ENCODE measurements at regions not wholly inside any gene's neighbourhood (a gene's known extent, or its start where the extent isn't known, plus 50 kb on each side); places are given as distances from the start of the nearest gene placed in this dataset.

- Histone ChIP-seq H3K9me3 (ENCODE audit: low read length) (no peaks in the 10 kb centered on the region), H3K79me2 (ENCODE audit: insufficient read depth, low read depth, low read length) (no peaks in the 10 kb centered on the region), H3K9me2 (ENCODE audit: insufficient read depth, low read length) (no peaks in the 10 kb centered on the region), H3K4me2 (ENCODE audit: low read length) (no peak overlapping the region), H3K4me1 (ENCODE audit: insufficient read depth, low read length, poor library complexity, severe bottlenecking) (no peaks in the 10 kb centered on the region), H3K36me3 (ENCODE audit: insufficient read depth, low read length) (no peaks in the 10 kb centered on the region), H3K27ac (ENCODE audit: low read depth, low read length, poor library complexity, severe bottlenecking) (no peak overlapping the region), H3K4me3 (ENCODE audit: low read depth, low read length, poor library complexity, severe bottlenecking) (no peak overlapping the region), H4K20me1 (ENCODE audit: insufficient read depth, low read length) (no peaks in the 10 kb centered on the region; the same call in 1 of the 2 replicates), H2AFZ (ENCODE audit: low read length) (no peak overlapping the region)
- intact Hi-C loops (cut with micrococcal nuclease; ENCODE audit: unreplicated experiment) = no loop called here
- DNase-seq (ENCODE audit: low spot score) = no peak
- TF ChIP-seq CTCF (conservative IDR thresholded peaks at IDR 0.05; ENCODE audit: low read length) (no peak), EZH2phosphoT487 (IDR thresholded peaks at IDR 0.05; ENCODE audit: borderline replicate concordance, low read depth, low read length) (no peak)
- ChIA-PET CTCF (ENCODE audit: unreplicated experiment) (no interaction called here), POLR2A (no interaction called here)
- BruUV-seq (replicated peaks) = no TSS peak
These were observed 416.0 kb downstream of the MAN2A1 start for GRCh38 chr5:110105692-110106091.

- Histone ChIP-seq H3K36me3 (ENCODE audit: insufficient read depth, low read length) (no peaks in the 10 kb centered on the region), H4K20me1 (ENCODE audit: insufficient read depth, low read length) (no peaks in the 10 kb centered on the region; the same call in 1 of the 2 replicates), H3K9me3 (ENCODE audit: low read length) (no peaks in the 10 kb centered on the region), H3K4me1 (ENCODE audit: insufficient read depth, low read length, poor library complexity, severe bottlenecking) (no peaks in the 10 kb centered on the region), H3K27ac (ENCODE audit: low read depth, low read length, poor library complexity, severe bottlenecking) (no peak overlapping the region), H3K9me2 (ENCODE audit: insufficient read depth, low read length) (no peaks in the 10 kb centered on the region), H3K4me2 (ENCODE audit: low read length) (no peak overlapping the region), H3K4me3 (ENCODE audit: low read depth, low read length, poor library complexity, severe bottlenecking) (no peak overlapping the region), H3K79me2 (ENCODE audit: insufficient read depth, low read depth, low read length) (no peaks in the 10 kb centered on the region), H2AFZ (ENCODE audit: low read length) (no peak overlapping the region)
- POLR2A ChIA-PET = no interaction called here
- intact Hi-C loops (cut with micrococcal nuclease; ENCODE audit: unreplicated experiment) = no loop called here
- BruUV-seq (replicated peaks) = no TSS peak
- CTCF ChIA-PET (ENCODE audit: unreplicated experiment) = no interaction called here
- no peak for TF ChIP-seq EZH2phosphoT487 (IDR thresholded peaks at IDR 0.05; ENCODE audit: borderline replicate concordance, low read depth, low read length)
- TF ChIP-seq CTCF (conservative IDR thresholded peaks at IDR 0.05; ENCODE audit: low read length) = no peak
- no peak for DNase-seq (ENCODE audit: low spot score)
These were observed 417.0 kb downstream of the MAN2A1 start for GRCh38 chr5:110106750-110107149.

GRCh38 chr5:110108520-110108919 lies 418.8 kb downstream of the MAN2A1 start:
- ChIA-PET CTCF (ENCODE audit: unreplicated experiment) (no interaction called here), POLR2A (interaction anchor here (0.7 to 1.1 kb wide), 4 partner anchors 33 to 1599 kb away, joined by 3 to 5 read pairs (median 3); no protein-coding TSS in a partner anchor)
- Histone ChIP-seq H3K4me1 (ENCODE audit: insufficient read depth, low read length, poor library complexity, severe bottlenecking) (no peaks in the 10 kb centered on the region), H3K4me2 (ENCODE audit: low read length) (no peak overlapping the region), H3K27ac (ENCODE audit: low read depth, low read length, poor library complexity, severe bottlenecking) (no peak overlapping the region), H3K4me3 (ENCODE audit: low read depth, low read length, poor library complexity, severe bottlenecking) (no peak overlapping the region), H2AFZ (ENCODE audit: low read length) (no peak overlapping the region), H3K9me2 (ENCODE audit: insufficient read depth, low read length) (no peaks in the 10 kb centered on the region), H4K20me1 (ENCODE audit: insufficient read depth, low read length) (no peaks in the 10 kb centered on the region; the same call in 1 of the 2 replicates), H3K79me2 (ENCODE audit: insufficient read depth, low read depth, low read length) (no peaks in the 10 kb centered on the region), H3K36me3 (ENCODE audit: insufficient read depth, low read length) (no peaks in the 10 kb centered on the region), H3K9me3 (ENCODE audit: low read length) (no peaks in the 10 kb centered on the region)
- no peak for DNase-seq (ENCODE audit: low spot score)
- BruUV-seq (replicated peaks) = no TSS peak
- intact Hi-C loops (cut with micrococcal nuclease; ENCODE audit: unreplicated experiment) = no loop called here
- no peak for TF ChIP-seq CTCF (conservative IDR thresholded peaks at IDR 0.05; ENCODE audit: low read length)
- TF ChIP-seq EZH2phosphoT487 (IDR thresholded peaks at IDR 0.05; ENCODE audit: borderline replicate concordance, low read depth, low read length) = no peak
